HCT116 (cell line): ENCODE measurements at regions not wholly inside any gene's neighbourhood (a gene's known extent, or its start where the extent isn't known, plus 50 kb on each side); places are given as distances from the start of the nearest gene placed in this dataset.

Experiments used
- ATAC-seq: fragments of 200-7000 bp; cut with Tn5 transposase; 2 replicates; pipeline ENCODE4 v1.9.1; 2020; ENCODE audit warnings: mild to moderate bottlenecking, moderate library complexity
- BruUV-seq: library from RNA; stranded (reverse); fragments of 400-500 nt; replicated peaks from 2 replicates; lab custom pipeline; 2021; lab: Mats Ljungman, UMichigan
- CTCF ChIA-PET: fragments of 300-600 bp; sonication (Branson Sonifier 250); formaldehyde crosslinking; loops from one replicate; lab custom pipeline; 2021; ENCODE audit warnings: antibody characterized with exemption; lab: Charles Lee
- POLR2A ChIA-PET: fragments of 300-600, 350-600 bp; sonication (Branson Sonifier 250); formaldehyde crosslinking; loops from one replicate; lab custom pipeline; 2021; ENCODE audit warnings: antibody characterized with exemption; lab: Charles Lee
- RAD21 ChIA-PET, 2 experiments: fragments of 300-600 bp; sonication (Branson Sonifier 250); formaldehyde crosslinking; loops; one replicate each; lab custom pipeline; 2023; ENCODE audit warnings: low total read pairs in 2 of 2; ENCODE audit not compliant: uncharacterized antibody in 2 of 2, unreplicated experiment in 2 of 2, low non-redundant PET in 1 of 2; lab: Charles Lee
- DNase-seq: peaks from one replicate; pipeline ENCODE4 v3.0.0-alpha.2; 2010; ENCODE audit warnings: low read depth, low spot score
- H2AFZ ChIP-seq: fragments of 200-600 bp; shearing (Covaris generic), sonication (generic); 2 replicates; pipeline ENCODE4 v1.6.1; 2017; ENCODE audit warnings: low read depth, mixed run types, mixed read lengths, antibody characterized with exemption, low read length; ENCODE audit not compliant: poor library complexity, severe bottlenecking
- H3K27ac ChIP-seq: 2 replicates; pipeline ENCODE4 v1.5.1; 2012; ENCODE audit warnings: low read depth, low read length
- H3K27me3 ChIP-seq: fragments of 200-600 bp; sonication (generic); 2 replicates; pipeline ENCODE4 v1.6.1; 2016; ENCODE audit warnings: mixed run types, low read length, mixed read lengths; ENCODE audit not compliant: insufficient read depth
- H3K36me3 ChIP-seq, 2 experiments: fragments of 200-500 bp in 1 of 2; fragments of 200-600 bp in 1 of 2; sonication (Bioruptor generic) in 1 of 2; sonication (generic) in 1 of 2; 2 replicates each; pipeline versions ENCODE4 v1.5.1 to v1.6.1; 2014 to 2016; ENCODE audit warnings: low read length in 2 of 2, inconsistent platforms in 1 of 2, mixed read lengths in 1 of 2, mixed run types in 1 of 2; ENCODE audit not compliant: insufficient read depth in 2 of 2, control insufficient read depth in 1 of 2
- H3K4me1 ChIP-seq, 2 experiments: fragments of 200-600 bp in 1 of 2; sonication (generic) in 1 of 2; 2 replicates each; pipeline versions ENCODE4 v1.5.1 to v1.6.1; 2012 to 2017; ENCODE audit warnings: low read length in 2 of 2, inconsistent platforms in 1 of 2, mild to moderate bottlenecking in 1 of 2, mixed read lengths in 1 of 2, mixed run types in 1 of 2, moderate library complexity in 1 of 2; ENCODE audit not compliant: insufficient read depth in 2 of 2, control insufficient read depth in 1 of 2
- H3K4me2 ChIP-seq: fragments of 200-600 bp; sonication (generic); 2 replicates; pipeline ENCODE4 v1.6.1; 2017; ENCODE audit warnings: mixed run types, low read length, mixed read lengths
- H3K4me3 ChIP-seq, 2 experiments: fragments of 200-600 bp in 1 of 2; sonication (generic) in 1 of 2; replicated peaks in 1 of 2; 2 replicates each; pipeline ENCODE4 v1.5.1; 2011 to 2016; ENCODE audit warnings: low read length in 2 of 2, control low read depth in 1 of 2, low read depth in 1 of 2, mild to moderate bottlenecking in 1 of 2, mixed read lengths in 1 of 2, mixed run types in 1 of 2
- H3K79me2 ChIP-seq: fragments of 200-600 bp; sonication (generic); 2 replicates; pipeline ENCODE4 v1.6.1; 2017; ENCODE audit warnings: mild to moderate bottlenecking, mixed run types, low read length, moderate library complexity, mixed read lengths; ENCODE audit not compliant: insufficient read depth
- H3K9ac ChIP-seq: fragments of 200-600 bp; sonication (generic); 2 replicates; pipeline ENCODE4 v1.6.1; 2016; ENCODE audit warnings: low read length, mixed read lengths
- H3K9me2 ChIP-seq: fragments of 200-600 bp; sonication (generic), shearing (Covaris generic); 2 replicates; pipeline ENCODE4 v1.6.1; 2017; ENCODE audit warnings: mixed run types, mild to moderate bottlenecking, moderate library complexity; ENCODE audit not compliant: insufficient read depth
- H3K9me3 ChIP-seq, 2 experiments: fragments of 200-500 bp in 1 of 2; fragments of 200-600 bp in 1 of 2; sonication (Bioruptor generic) in 1 of 2; sonication (generic) in 1 of 2; 2 replicates each; pipeline ENCODE4 v1.6.1; 2014 to 2017; ENCODE audit warnings: low read length in 2 of 2, mixed read lengths in 2 of 2, inconsistent platforms in 1 of 2, low read depth in 1 of 2, mild to moderate bottlenecking in 1 of 2, mixed run types in 1 of 2, moderate library complexity in 1 of 2; ENCODE audit not compliant: control insufficient read depth in 1 of 2, insufficient read depth in 1 of 2
- H4K20me1 ChIP-seq: fragments of 200-600 bp; sonication (generic), shearing (Covaris generic); 2 replicates; pipeline ENCODE4 v1.6.1; 2017; ENCODE audit warnings: mixed run types, mild to moderate bottlenecking, moderate library complexity; ENCODE audit not compliant: insufficient read depth
- CEBPB ChIP-seq: IDR thresholded peaks from 2 replicates; pipeline ENCODE4 v1.6.1; 2012; ENCODE audit warnings: low read depth
- EGR1 ChIP-seq: IDR thresholded peaks from 2 replicates; pipeline ENCODE4 v1.6.1; 2012; ENCODE audit warnings: low read depth
- ELF1 ChIP-seq: IDR thresholded peaks from 2 replicates; pipeline ENCODE4 v1.6.1; 2012; ENCODE audit warnings: low read depth, borderline replicate concordance
- EZH2 ChIP-seq: fragments of 200-600 bp; sonication (generic); IDR thresholded peaks from 2 replicates; pipeline ENCODE4 v1.6.1; 2017; ENCODE audit warnings: antibody characterized with exemption, mixed run types
- POLR2A ChIP-seq: IDR thresholded peaks from 2 replicates; pipeline ENCODE4 v1.7.0; 2011; ENCODE audit warnings: borderline replicate concordance; ENCODE audit not compliant: insufficient read depth, insufficient read length; ENCODE audit errors: extremely low read depth
- RAD21 ChIP-seq: IDR thresholded peaks from 2 replicates; pipeline ENCODE4 v1.6.1; 2012; ENCODE audit warnings: low read depth, mild to moderate bottlenecking
- SP1 ChIP-seq: IDR thresholded peaks from 2 replicates; pipeline ENCODE4 v1.6.1; 2012; ENCODE audit warnings: low read depth
- ZFX ChIP-seq: fragments of 450-650 bp; IDR thresholded peaks from 2 replicates; pipeline ENCODE4 v1.6.1; 2017
- intact Hi-C: fragments of 100-400 bp; cut with micrococcal nuclease; formaldehyde crosslinking; loops from 2 replicates; pipeline ENCODE4 v1.10.0; 2022
- TF ChIP-seq, protein P1 (sequence below): IDR thresholded peaks from 2 replicates; pipeline ENCODE4 v1.6.1; 2012
- TF ChIP-seq, protein P2 (sequence below): IDR thresholded peaks from 2 replicates; pipeline ENCODE4 v1.6.1; 2011; ENCODE audit warnings: mild to moderate bottlenecking, low read length, moderate library complexity; ENCODE audit not compliant: insufficient replicate concordance; ENCODE audit errors: extremely low read depth

DNA sequence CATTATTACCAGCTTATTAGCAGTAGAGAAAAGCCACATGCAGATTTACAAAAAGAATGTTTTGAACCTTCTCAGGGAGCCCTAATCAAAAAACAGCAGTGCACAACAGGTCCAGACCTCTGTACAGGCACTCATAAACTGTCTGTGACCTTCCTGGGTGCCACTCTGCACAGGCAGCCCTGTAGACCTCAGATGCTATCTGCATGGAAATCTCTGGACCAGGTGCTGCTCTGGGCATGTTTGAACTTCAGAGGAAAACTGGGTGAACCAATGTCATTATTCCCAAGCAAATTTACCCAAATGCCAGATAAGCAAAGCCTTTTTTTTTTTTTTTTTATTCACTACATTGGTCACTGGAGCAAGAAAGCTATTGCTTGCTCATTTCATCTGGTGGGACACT, 104.2 kb downstream of the NPY start:
- Histone ChIP-seq H3K36me3 (no peaks in the 10 kb centered on the region), H3K79me2 (no peaks in the 10 kb centered on the region), H4K20me1 (no peaks in the 10 kb centered on the region), H3K4me1 (no peaks in the 10 kb centered on the region), H3K9me3 (no peaks in the 10 kb centered on the region), H3K9ac (no peak overlapping the region), H3K4me2 (no peak overlapping the region), H3K27ac (no peak overlapping the region), H3K4me3 (no peak overlapping the region), H3K9me2 (no peaks in the 10 kb centered on the region), H2AFZ (no peak overlapping the region), H3K27me3 (peaks cover 7% of the 10 kb centered on the region; the same call in 1 of the 2 replicates)
- RAD21 ChIA-PET = no interaction called here
- no TSS peak for BruUV-seq
- CTCF ChIA-PET = no interaction called here
- ATAC-seq = no peak
- DNase-seq = no peak
- TF ChIP-seq SP1 (no peak), EGR1 (no peak), ELF1 (no peak), RAD21 (no peak), POLR2A (no peak), ZFX (no peak), EZH2 (no peak), CEBPB (no peak)
- TF ChIP-seq, protein P1, sequence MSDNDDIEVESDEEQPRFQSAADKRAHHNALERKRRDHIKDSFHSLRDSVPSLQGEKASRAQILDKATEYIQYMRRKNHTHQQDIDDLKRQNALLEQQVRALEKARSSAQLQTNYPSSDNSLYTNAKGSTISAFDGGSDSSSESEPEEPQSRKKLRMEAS = no peak
- TF ChIP-seq, protein P2, sequence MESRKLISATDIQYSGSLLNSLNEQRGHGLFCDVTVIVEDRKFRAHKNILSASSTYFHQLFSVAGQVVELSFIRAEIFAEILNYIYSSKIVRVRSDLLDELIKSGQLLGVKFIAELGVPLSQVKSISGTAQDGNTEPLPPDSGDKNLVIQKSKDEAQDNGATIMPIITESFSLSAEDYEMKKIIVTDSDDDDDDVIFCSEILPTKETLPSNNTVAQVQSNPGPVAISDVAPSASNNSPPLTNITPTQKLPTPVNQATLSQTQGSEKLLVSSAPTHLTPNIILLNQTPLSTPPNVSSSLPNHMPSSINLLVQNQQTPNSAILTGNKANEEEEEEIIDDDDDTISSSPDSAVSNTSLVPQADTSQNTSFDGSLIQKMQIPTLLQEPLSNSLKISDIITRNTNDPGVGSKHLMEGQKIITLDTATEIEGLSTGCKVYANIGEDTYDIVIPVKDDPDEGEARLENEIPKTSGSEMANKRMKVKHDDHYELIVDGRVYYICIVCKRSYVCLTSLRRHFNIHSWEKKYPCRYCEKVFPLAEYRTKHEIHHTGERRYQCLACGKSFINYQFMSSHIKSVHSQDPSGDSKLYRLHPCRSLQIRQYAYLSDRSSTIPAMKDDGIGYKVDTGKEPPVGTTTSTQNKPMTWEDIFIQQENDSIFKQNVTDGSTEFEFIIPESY = no peak
- intact Hi-C loops = no loop called here
- POLR2A ChIA-PET = no interaction called here
